ENCODE measurements at regions not wholly inside any gene's neighbourhood (a gene's known extent, or its start where the extent isn't known, plus 50 kb on each side); places are given as distances from the start of the nearest gene placed in this dataset.

DNA sequence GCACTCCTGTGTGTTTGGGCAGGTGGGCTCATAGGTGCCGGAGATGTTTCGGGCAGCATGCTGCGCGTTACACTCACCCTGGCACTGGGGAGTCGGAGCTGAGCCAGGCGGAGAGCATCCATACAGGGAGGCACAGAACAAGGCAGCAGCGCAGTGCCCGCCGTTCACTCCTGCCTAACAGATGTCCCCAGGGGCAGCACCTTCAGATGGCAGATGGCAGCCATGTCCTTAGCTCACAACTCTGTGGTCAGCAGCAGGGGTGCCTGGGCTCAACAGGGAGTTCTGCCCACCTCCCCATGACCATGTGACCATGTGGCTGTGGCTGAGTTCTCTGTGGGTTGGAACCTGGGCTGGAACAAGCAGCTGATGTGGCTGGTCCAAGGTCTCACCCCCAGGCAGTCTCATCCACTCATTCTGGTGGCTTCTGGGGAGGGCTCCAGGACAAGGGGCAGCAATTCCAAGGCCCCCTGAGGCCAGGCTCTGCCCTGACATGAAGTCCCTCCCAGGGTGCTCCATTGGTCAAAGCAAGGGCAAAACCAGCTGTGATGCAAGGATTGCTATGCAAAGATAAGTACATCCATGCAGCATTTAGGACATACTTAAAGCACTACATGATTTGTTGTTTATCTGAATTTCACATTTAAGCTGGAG, 64.2 kb downstream of the MRPL36 start:
- WGBS, 5 donors: 90 to 95% (median 91%) methylated on average over 7 to 9 of the region's 9 CpGs
- Histone ChIP-seq H3K4me1 (no peaks in the 10 kb centered on the region), H3K27me3 (replicated peaks in 1 of 7) (peaks cover 0 to 64% (median 2%) of the 10 kb centered on the region in 7 donors), H3K27ac (no peak overlapping the region), H3K9me3 (peaks cover 0 to 15% (median 14%) of the 10 kb centered on the region in 8 donors), H3K36me3 (no peaks in the 10 kb centered on the region), H3K4me3 (no peak overlapping the region)
- intact Hi-C loops (cut with DNase I; ENCODE audit: low total_unique reads): no loop called here
- TF ChIP-seq POLR2AphosphoS5 (IDR thresholded peaks at IDR 0.05): no peak
- no peak for TF ChIP-seq POLR2A (IDR thresholded peaks at IDR 0.05)
- TF ChIP-seq, protein P1, sequence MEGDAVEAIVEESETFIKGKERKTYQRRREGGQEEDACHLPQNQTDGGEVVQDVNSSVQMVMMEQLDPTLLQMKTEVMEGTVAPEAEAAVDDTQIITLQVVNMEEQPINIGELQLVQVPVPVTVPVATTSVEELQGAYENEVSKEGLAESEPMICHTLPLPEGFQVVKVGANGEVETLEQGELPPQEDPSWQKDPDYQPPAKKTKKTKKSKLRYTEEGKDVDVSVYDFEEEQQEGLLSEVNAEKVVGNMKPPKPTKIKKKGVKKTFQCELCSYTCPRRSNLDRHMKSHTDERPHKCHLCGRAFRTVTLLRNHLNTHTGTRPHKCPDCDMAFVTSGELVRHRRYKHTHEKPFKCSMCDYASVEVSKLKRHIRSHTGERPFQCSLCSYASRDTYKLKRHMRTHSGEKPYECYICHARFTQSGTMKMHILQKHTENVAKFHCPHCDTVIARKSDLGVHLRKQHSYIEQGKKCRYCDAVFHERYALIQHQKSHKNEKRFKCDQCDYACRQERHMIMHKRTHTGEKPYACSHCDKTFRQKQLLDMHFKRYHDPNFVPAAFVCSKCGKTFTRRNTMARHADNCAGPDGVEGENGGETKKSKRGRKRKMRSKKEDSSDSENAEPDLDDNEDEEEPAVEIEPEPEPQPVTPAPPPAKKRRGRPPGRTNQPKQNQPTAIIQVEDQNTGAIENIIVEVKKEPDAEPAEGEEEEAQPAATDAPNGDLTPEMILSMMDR (IDR thresholded peaks at IDR 0.05 in 8 of 11, conservative IDR thresholded peaks at IDR 0.05 in 3 of 11): no peak
- no peak for DNase-seq

DNA sequence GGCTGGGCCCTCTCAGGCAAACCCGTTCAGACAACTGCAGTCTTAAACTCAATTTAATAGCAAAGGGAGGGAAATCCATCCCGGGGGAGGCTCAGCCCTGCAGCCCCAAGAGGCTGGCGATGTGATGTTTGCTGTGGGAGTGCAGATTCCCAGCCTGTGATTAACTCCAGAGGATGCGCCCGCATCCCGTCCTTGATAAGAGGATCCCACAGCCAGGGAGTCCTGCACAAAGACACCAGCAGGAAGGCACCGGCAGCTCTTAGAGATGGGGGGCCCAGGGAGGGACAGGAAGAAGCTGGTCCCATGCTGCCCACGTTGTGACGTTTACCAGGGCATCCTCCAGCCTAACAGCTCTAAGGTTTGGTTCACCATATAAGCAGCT, 64.7 kb downstream of the MRPL36 start:
- Histone ChIP-seq H3K27ac (no peak overlapping the region), H3K36me3 (no peaks in the 10 kb centered on the region), H3K27me3 (replicated peaks in 1 of 7) (peaks cover 0 to 69% (median 0%) of the 10 kb centered on the region in 7 donors), H3K9me3 (peaks cover 0 to 11% (median 8%) of the 10 kb centered on the region in 8 donors), H3K4me1 (no peaks in the 10 kb centered on the region), H3K4me3 (no peak overlapping the region)
- intact Hi-C loops (cut with DNase I; ENCODE audit: low total_unique reads): no loop called here
- TF ChIP-seq POLR2AphosphoS5 (IDR thresholded peaks at IDR 0.05) (no peak), POLR2A (IDR thresholded peaks at IDR 0.05) (no peak)
- TF ChIP-seq, protein P1 (IDR thresholded peaks at IDR 0.05 in 8 of 11, conservative IDR thresholded peaks at IDR 0.05 in 3 of 11): no peak
- DNase-seq: no peak
- 45 to 66% (median 65%) methylated on average over 6 to 9 of the region's 9 CpGs for WGBS, 5 donors

DNA sequence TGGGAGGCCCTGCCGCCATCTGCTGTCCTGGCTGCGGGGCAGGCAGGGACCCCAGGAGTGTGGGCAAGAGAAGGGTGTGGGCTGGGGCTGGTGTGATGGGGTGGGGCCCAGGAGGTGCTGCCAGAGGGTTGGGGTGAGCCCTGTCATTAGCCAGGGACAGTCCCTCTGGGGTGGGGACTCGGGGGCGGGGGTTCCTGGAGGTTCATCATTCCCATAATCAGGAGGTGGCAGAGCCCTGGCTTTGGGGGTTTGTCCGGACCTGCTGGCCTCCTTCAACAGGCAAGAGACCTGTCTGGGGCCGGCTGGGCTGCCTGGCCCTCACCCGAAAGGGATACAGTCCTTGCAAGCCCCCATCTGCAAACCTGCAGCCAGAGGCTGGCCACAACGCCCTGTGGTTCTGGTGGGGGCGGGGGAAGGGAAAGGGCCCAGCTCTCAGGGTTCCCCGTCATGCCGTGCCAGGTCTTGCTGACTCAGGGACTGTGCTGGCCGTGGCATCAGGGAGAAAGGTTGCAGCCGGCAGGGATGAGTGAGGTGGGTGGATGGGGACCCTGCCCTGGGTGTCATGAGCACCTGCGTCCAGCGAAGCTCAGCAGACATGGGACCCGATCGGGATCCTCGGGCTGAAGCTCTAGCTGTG, 65.2 kb downstream of the MRPL36 start:
- intact Hi-C loops (cut with DNase I; ENCODE audit: low total_unique reads): no loop called here
- Histone ChIP-seq H3K4me1 (no peaks in the 10 kb centered on the region), H3K36me3 (no peaks in the 10 kb centered on the region), H3K27ac (no peak overlapping the region), H3K9me3 (peaks cover 0 to 6% (median 3%) of the 10 kb centered on the region in 8 donors), H3K4me3 (no peak overlapping the region), H3K27me3 (replicated peaks in 1 of 7) (peaks cover 0 to 74% (median 0%) of the 10 kb centered on the region in 7 donors)
- no peak for DNase-seq
- TF ChIP-seq, protein P1 (IDR thresholded peaks at IDR 0.05 in 8 of 11, conservative IDR thresholded peaks at IDR 0.05 in 3 of 11): no peak
- TF ChIP-seq POLR2A (IDR thresholded peaks at IDR 0.05) (no peak), POLR2AphosphoS5 (IDR thresholded peaks at IDR 0.05) (no peak)
- WGBS, 5 donors: 77 to 90% (median 80%) methylated on average over 14 to 18 of the region's 18 CpGs

DNA sequence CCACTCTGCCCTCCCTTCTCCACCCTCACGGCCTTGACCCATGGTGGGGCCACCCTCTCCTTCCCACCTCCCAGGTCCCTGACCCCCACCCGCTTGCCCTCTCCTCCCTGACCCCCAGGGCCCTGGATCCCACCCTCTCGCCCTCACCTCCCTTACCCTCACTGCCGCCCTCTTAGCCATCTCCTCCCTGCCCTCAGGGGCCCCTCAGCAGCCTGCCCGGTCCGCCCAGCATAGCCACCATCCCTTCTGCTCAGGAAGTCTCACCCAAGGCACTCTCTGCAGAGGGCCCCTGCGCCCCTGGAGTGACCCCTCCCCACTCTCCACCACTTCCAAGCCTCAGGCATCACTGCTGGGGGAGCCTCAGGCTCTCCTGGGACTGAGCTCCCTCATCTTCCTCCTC, 66.3 kb downstream of the MRPL36 start:
- no peak for TF ChIP-seq POLR2AphosphoS5 (IDR thresholded peaks at IDR 0.05)
- TF ChIP-seq, protein P1 (IDR thresholded peaks at IDR 0.05 in 8 of 11, conservative IDR thresholded peaks at IDR 0.05 in 3 of 11): no peak
- no peak for TF ChIP-seq POLR2A (IDR thresholded peaks at IDR 0.05)
- intact Hi-C loops (cut with DNase I; ENCODE audit: low total_unique reads): no loop called here
- Histone ChIP-seq H3K36me3 (no peaks in the 10 kb centered on the region), H3K4me1 (no peaks in the 10 kb centered on the region), H3K9me3 (no peaks in the 10 kb centered on the region), H3K27me3 (replicated peaks in 1 of 7) (peaks cover 0 to 75% (median 0%) of the 10 kb centered on the region in 7 donors), H3K4me3 (no peak overlapping the region), H3K27ac (no peak overlapping the region)
- DNase-seq: no peak
- 70 to 77% (median 73%) methylated on average over 7 of the region's 7 CpGs for WGBS, 5 donors

Data from spleen (tissue), 11 donors.